ENCODE measurements at regions not wholly inside any gene's neighbourhood (a gene's known extent, or its start where the extent isn't known, plus 50 kb on each side); places are given as distances from the start of the nearest gene placed in this dataset.

- TF ChIP-seq CTCF (conservative IDR thresholded peaks at IDR 0.05 in 1 of 2, IDR thresholded peaks at IDR 0.05 in 1 of 2; ENCODE audit: low read depth in 1 of 2, low read length in 2 of 2) = no peak
- TF ChIP-seq EZH2 (IDR thresholded peaks at IDR 0.05; ENCODE audit: low read length, missing control alignments) = no peak
Measured at GRCh38 chr12:93199831-93200236, 177.9 kb upstream of the NUDT4 start.
